Chondrocyte (in vitro differentiated cells): ENCODE measurements at regions not wholly inside any gene's neighbourhood (a gene's known extent, or its start where the extent isn't known, plus 50 kb on each side); places are given as distances from the start of the nearest gene placed in this dataset.
A peak's percentile ranks its signal among the peaks of the same experiment; 100 is the strongest.

Source experiments
- DNase-seq: peaks from one replicate; pipeline ENCODE4 v3.0.0; 2021; ENCODE audit warnings: mixed read lengths, low spot score
- H3K27ac Mint-ChIP-seq: one replicate; pipeline ENCODE4 v1.8.0; 2021; ENCODE audit warnings: mild to moderate bottlenecking, moderate library complexity, mixed read lengths; ENCODE audit not compliant: unreplicated experiment
- H3K27me3 Mint-ChIP-seq: 2 replicates; pipeline ENCODE4 v1.8.0; 2021; ENCODE audit warnings: low read depth, mixed read lengths
- H3K36me3 Mint-ChIP-seq: 2 replicates; pipeline ENCODE4 v1.8.0; 2021; ENCODE audit warnings: low read depth, mixed read lengths
- H3K4me1 Mint-ChIP-seq: 2 replicates; pipeline ENCODE4 v1.8.0; 2021; ENCODE audit warnings: low read depth, mild to moderate bottlenecking, mixed read lengths
- H3K4me3 Mint-ChIP-seq: one replicate; pipeline ENCODE4 v1.8.0; 2021; ENCODE audit warnings: mild to moderate bottlenecking, moderate library complexity, mixed read lengths; ENCODE audit not compliant: unreplicated experiment
- H3K9me3 Mint-ChIP-seq: 2 replicates; pipeline ENCODE4 v1.8.0; 2021; ENCODE audit warnings: low read depth, mixed read lengths
- TF ChIP-seq, protein P1 (sequence below): fragments of 200-600 bp; sonication (generic); IDR thresholded peaks from 2 replicates; pipeline ENCODE4 v1.5.0; 2021; ENCODE audit warnings: antibody characterized with exemption, mild to moderate bottlenecking, moderate library complexity

- Mint-ChIP-seq H3K9me3 (peaks cover 5% of the 10 kb centered on the region), H3K27ac (no peak overlapping the region), H3K4me3 (no peak overlapping the region), H3K27me3 (no peaks in the 10 kb centered on the region), H3K36me3 (no peaks in the 10 kb centered on the region), H3K4me1 (no peaks in the 10 kb centered on the region)
- TF ChIP-seq, protein P1, sequence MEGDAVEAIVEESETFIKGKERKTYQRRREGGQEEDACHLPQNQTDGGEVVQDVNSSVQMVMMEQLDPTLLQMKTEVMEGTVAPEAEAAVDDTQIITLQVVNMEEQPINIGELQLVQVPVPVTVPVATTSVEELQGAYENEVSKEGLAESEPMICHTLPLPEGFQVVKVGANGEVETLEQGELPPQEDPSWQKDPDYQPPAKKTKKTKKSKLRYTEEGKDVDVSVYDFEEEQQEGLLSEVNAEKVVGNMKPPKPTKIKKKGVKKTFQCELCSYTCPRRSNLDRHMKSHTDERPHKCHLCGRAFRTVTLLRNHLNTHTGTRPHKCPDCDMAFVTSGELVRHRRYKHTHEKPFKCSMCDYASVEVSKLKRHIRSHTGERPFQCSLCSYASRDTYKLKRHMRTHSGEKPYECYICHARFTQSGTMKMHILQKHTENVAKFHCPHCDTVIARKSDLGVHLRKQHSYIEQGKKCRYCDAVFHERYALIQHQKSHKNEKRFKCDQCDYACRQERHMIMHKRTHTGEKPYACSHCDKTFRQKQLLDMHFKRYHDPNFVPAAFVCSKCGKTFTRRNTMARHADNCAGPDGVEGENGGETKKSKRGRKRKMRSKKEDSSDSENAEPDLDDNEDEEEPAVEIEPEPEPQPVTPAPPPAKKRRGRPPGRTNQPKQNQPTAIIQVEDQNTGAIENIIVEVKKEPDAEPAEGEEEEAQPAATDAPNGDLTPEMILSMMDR, result no peak
- DNase-seq, result no peak
Observed at GRCh38 chr21:19236209-19236608, 832.6 kb upstream of the TMPRSS15 start.

GRCh38 chr21:19237608-19238007 lies 834.0 kb upstream of the TMPRSS15 start:
- Mint-ChIP-seq H3K4me1 (no peaks in the 10 kb centered on the region), H3K36me3 (no peaks in the 10 kb centered on the region), H3K27me3 (no peaks in the 10 kb centered on the region), H3K27ac (no peak overlapping the region), H3K4me3 (no peak overlapping the region), H3K9me3 (peaks cover 5% of the 10 kb centered on the region)
- TF ChIP-seq, protein P1, result no peak
- DNase-seq, result no peak

GRCh38 chr21:19239696-19240095 lies 836.1 kb upstream of the TMPRSS15 start:
- no peak overlapping the region for H3K27ac Mint-ChIP-seq
- H3K36me3 Mint-ChIP-seq, result no peaks in the 10 kb centered on the region
- no peak overlapping the region for H3K4me3 Mint-ChIP-seq
- peaks cover 2% of the 10 kb centered on the region for H3K9me3 Mint-ChIP-seq
- DNase-seq, result no peak
- H3K27me3 Mint-ChIP-seq, result no peaks in the 10 kb centered on the region
- TF ChIP-seq, protein P1, result no peak
- H3K4me1 Mint-ChIP-seq, result no peaks in the 10 kb centered on the region

DNA sequence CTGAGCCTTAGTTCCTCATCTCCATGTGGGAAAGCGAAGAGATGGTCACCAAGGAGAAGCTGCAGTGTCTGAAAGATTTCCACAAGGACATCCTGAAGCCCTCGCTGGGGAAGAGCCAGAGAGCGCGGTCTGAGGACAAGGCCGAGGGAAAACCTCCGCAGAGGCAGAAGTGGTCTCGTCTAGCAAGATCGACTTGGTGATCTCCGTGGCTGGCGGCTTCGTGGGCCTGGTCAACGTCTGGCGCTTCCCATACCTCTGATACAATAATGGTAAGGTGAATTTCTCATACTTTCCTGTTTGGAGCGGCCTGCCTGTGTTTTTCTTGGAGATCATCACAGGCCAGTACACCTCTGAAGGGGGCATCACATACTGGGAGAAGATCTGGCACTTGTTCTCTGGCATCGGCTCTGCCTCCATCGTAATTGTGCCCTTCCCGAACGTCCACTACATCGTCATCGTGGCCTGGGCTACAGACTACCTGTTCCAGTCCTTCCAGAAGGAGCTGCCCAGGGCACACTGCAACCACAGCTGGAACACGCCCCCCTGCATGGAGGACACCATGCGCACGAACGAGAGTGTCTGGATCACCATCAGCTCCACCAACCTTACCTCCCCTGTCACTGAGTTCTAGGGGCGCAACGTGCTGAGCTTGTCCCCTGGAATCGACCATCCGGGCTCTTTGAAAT lies 841.1 kb upstream of the TMPRSS15 start:
- Mint-ChIP-seq H3K4me1 (no peaks in the 10 kb centered on the region), H3K36me3 (no peaks in the 10 kb centered on the region), H3K27me3 (no peaks in the 10 kb centered on the region), H3K4me3 (no peak overlapping the region), H3K27ac (no peak overlapping the region), H3K9me3 (peaks cover 18% of the 10 kb centered on the region)
- TF ChIP-seq, protein P1, result no peak
- peak; percentile 61 for DNase-seq

GRCh38 chr21:19245188-19245580 lies 841.6 kb upstream of the TMPRSS15 start:
- no peak overlapping the region for H3K27ac Mint-ChIP-seq
- TF ChIP-seq, protein P1, result no peak
- peaks cover 23% of the 10 kb centered on the region for H3K9me3 Mint-ChIP-seq
- H3K4me1 Mint-ChIP-seq, result no peaks in the 10 kb centered on the region
- peak; percentile 79 for DNase-seq
- no peaks in the 10 kb centered on the region for H3K36me3 Mint-ChIP-seq
- H3K27me3 Mint-ChIP-seq, result no peaks in the 10 kb centered on the region
- no peak overlapping the region for H3K4me3 Mint-ChIP-seq
